Suprapubic skin (tissue), 4 donors: ENCODE measurements at regions not wholly inside any gene's neighbourhood (a gene's known extent, or its start where the extent isn't known, plus 50 kb on each side); places are given as distances from the start of the nearest gene placed in this dataset.

Source experiments
- DNase-seq, 2 donors: peaks; one replicate each; pipeline ENCODE4 v3.0.0-alpha.2; 2019; ENCODE audit warnings: low spot score in 2 of 2
- H3K27ac ChIP-seq: fragments of 200-600 bp; sonication (generic); one replicate; pipeline ENCODE4 v1.5.1; 2019
- H3K27me3 ChIP-seq: fragments of 200-600 bp; sonication (generic); one replicate; pipeline ENCODE4 v1.5.1; 2019
- H3K36me3 ChIP-seq: fragments of 200-600 bp; sonication (generic); one replicate; pipeline ENCODE4 v1.5.1; 2019
- H3K4me1 ChIP-seq: fragments of 200-600 bp; sonication (generic); one replicate; pipeline ENCODE4 v1.5.1; 2019
- H3K4me3 ChIP-seq: fragments of 200-600 bp; sonication (generic); one replicate; pipeline ENCODE4 v1.5.1; 2019; ENCODE audit warnings: mild to moderate bottlenecking
- H3K9me3 ChIP-seq: fragments of 200-600 bp; sonication (generic); one replicate; pipeline ENCODE4 v1.5.1; 2019
- EP300 ChIP-seq: sonication (generic); formaldehyde crosslinking; IDR thresholded peaks from one replicate; pipeline ENCODE4 v1.6.1; 2017; ENCODE audit warnings: antibody characterized with exemption
- POLR2A ChIP-seq, 2 donors: fragments of 450-650 bp; IDR thresholded peaks; one replicate each; pipeline ENCODE4 v1.6.1; 2017; ENCODE audit warnings: antibody characterized with exemption in 2 of 2, mild to moderate bottlenecking in 2 of 2, moderate library complexity in 2 of 2
- POLR2AphosphoS5 ChIP-seq, 3 donors: sonication (generic); formaldehyde crosslinking; IDR thresholded peaks; one replicate each; pipeline ENCODE4 v1.6.1; 2017; ENCODE audit warnings: antibody characterized with exemption in 3 of 3
- WGBS: methylation state at CpG from one replicate; pipeline ENCODE4 v1.1.5; 2018; 5-methylcytosine and 5-hydroxymethylcytosine counted together
- TF ChIP-seq, protein P1 (sequence below), 2 donors: fragments of 200-600 bp in 1 of 2; fragments of 450-650 bp in 1 of 2; sonication (generic) in 1 of 2; IDR thresholded peaks; one replicate each; pipeline ENCODE4 v1.5.1; 2016 to 2019; ENCODE audit warnings: antibody characterized with exemption in 2 of 2, mild to moderate bottlenecking in 1 of 2, moderate library complexity in 1 of 2

- no peaks in the 10 kb centered on the region for H3K9me3 ChIP-seq
- no peaks in the 10 kb centered on the region for H3K36me3 ChIP-seq
- no peak for DNase-seq
- peaks cover 5% of the 10 kb centered on the region for H3K27me3 ChIP-seq
- no peak overlapping the region for H3K4me3 ChIP-seq
- H3K4me1 ChIP-seq = peaks cover 42% of the 10 kb centered on the region
- WGBS = 91% methylated on average over 23 of the region's 23 CpGs
- no peak for TF ChIP-seq POLR2AphosphoS5 (IDR thresholded peaks at IDR 0.05)
- TF ChIP-seq, protein P1, sequence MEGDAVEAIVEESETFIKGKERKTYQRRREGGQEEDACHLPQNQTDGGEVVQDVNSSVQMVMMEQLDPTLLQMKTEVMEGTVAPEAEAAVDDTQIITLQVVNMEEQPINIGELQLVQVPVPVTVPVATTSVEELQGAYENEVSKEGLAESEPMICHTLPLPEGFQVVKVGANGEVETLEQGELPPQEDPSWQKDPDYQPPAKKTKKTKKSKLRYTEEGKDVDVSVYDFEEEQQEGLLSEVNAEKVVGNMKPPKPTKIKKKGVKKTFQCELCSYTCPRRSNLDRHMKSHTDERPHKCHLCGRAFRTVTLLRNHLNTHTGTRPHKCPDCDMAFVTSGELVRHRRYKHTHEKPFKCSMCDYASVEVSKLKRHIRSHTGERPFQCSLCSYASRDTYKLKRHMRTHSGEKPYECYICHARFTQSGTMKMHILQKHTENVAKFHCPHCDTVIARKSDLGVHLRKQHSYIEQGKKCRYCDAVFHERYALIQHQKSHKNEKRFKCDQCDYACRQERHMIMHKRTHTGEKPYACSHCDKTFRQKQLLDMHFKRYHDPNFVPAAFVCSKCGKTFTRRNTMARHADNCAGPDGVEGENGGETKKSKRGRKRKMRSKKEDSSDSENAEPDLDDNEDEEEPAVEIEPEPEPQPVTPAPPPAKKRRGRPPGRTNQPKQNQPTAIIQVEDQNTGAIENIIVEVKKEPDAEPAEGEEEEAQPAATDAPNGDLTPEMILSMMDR (IDR thresholded peaks at IDR 0.05) = no peak
- H3K27ac ChIP-seq = no peak overlapping the region
These were observed 75.6 kb downstream of the FOXL3 start for GRCh38 chr7:365593-365992.

GRCh38 chr7:366161-366803, 76.3 kb downstream of the FOXL3 start:
- H3K4me3 ChIP-seq = no peak overlapping the region
- H3K27ac ChIP-seq = no peak overlapping the region
- H3K36me3 ChIP-seq = no peaks in the 10 kb centered on the region
- TF ChIP-seq POLR2A (IDR thresholded peaks at IDR 0.05) (no peak), POLR2AphosphoS5 (IDR thresholded peaks at IDR 0.05) (no peak), EP300 (no peak)
- TF ChIP-seq, protein P1 (IDR thresholded peaks at IDR 0.05) = no peak
- H3K27me3 ChIP-seq = peaks cover 3% of the 10 kb centered on the region
- DNase-seq = no peak
- WGBS = 15% methylated on average over 18 of the region's 18 CpGs
- no peaks in the 10 kb centered on the region for H3K9me3 ChIP-seq
- H3K4me1 ChIP-seq = peaks cover 36% of the 10 kb centered on the region

GRCh38 chr7:367351-367901, 77.5 kb downstream of the FOXL3 start:
- no peaks in the 10 kb centered on the region for H3K36me3 ChIP-seq
- 82% methylated on average over 9 of the region's 9 CpGs for WGBS
- peaks cover 30% of the 10 kb centered on the region for H3K4me1 ChIP-seq
- no peaks in the 10 kb centered on the region for H3K9me3 ChIP-seq
- H3K27me3 ChIP-seq = peaks cover 3% of the 10 kb centered on the region
- H3K4me3 ChIP-seq = no peak overlapping the region
- no peak overlapping the region for H3K27ac ChIP-seq
- TF ChIP-seq, protein P1 (IDR thresholded peaks at IDR 0.05) = no peak
- TF ChIP-seq POLR2A (IDR thresholded peaks at IDR 0.05) (no peak), EP300 (no peak)
- DNase-seq = no peak

GRCh38 chr7:368651-369475, 78.9 kb downstream of the FOXL3 start:
- Histone ChIP-seq H3K27ac (peak overlapping the region; percentile 5), H3K4me3 (no peak overlapping the region), H3K36me3 (no peaks in the 10 kb centered on the region), H3K9me3 (no peaks in the 10 kb centered on the region), H3K4me1 (peaks cover 27% of the 10 kb centered on the region), H3K27me3 (peaks cover 3% of the 10 kb centered on the region)
- TF ChIP-seq POLR2A (IDR thresholded peaks at IDR 0.05) = no peak
- TF ChIP-seq, protein P1 (IDR thresholded peaks at IDR 0.05) = no peak
- no peak for TF ChIP-seq EP300
- no peak for TF ChIP-seq POLR2AphosphoS5 (IDR thresholded peaks at IDR 0.05)
- peak in 1 of 2 donors; percentile 59 for DNase-seq
- 29% methylated on average over 6 of the region's 51 CpGs for whole genome bisulfite sequencing
